ENCODE measurements at regions not wholly inside any gene's neighbourhood (a gene's known extent, or its start where the extent isn't known, plus 50 kb on each side); places are given as distances from the start of the nearest gene placed in this dataset.

- WGBS, 3 donors, result 78 to 80% (median 79%) methylated on average over 14 of the region's 14 CpGs
- Histone ChIP-seq H3K4me3 (no peak overlapping the region), H3K27ac (no peak overlapping the region), H3K27me3 (no peaks in the 10 kb centered on the region), H3K4me1 (ENCODE audit: insufficient read depth) (peaks cover 17% of the 10 kb centered on the region), H3K9me3 (no peaks in the 10 kb centered on the region), H3K36me3 (no peaks in the 10 kb centered on the region)
- intact Hi-C loops (cut with DNase I), result no loop called here
- TF ChIP-seq, protein P1, sequence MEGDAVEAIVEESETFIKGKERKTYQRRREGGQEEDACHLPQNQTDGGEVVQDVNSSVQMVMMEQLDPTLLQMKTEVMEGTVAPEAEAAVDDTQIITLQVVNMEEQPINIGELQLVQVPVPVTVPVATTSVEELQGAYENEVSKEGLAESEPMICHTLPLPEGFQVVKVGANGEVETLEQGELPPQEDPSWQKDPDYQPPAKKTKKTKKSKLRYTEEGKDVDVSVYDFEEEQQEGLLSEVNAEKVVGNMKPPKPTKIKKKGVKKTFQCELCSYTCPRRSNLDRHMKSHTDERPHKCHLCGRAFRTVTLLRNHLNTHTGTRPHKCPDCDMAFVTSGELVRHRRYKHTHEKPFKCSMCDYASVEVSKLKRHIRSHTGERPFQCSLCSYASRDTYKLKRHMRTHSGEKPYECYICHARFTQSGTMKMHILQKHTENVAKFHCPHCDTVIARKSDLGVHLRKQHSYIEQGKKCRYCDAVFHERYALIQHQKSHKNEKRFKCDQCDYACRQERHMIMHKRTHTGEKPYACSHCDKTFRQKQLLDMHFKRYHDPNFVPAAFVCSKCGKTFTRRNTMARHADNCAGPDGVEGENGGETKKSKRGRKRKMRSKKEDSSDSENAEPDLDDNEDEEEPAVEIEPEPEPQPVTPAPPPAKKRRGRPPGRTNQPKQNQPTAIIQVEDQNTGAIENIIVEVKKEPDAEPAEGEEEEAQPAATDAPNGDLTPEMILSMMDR (IDR thresholded peaks at IDR 0.05), result no peak
- peak in 1 of 5 donors; percentile 9 for DNase-seq
Measured at GRCh38 chr1:228987736-228988506, 252.6 kb downstream of the RHOU start.

GRCh38 chr1:228988664-228989063 is 253.4 kb downstream of the RHOU start:
- TF ChIP-seq EP300 (IDR thresholded peaks at IDR 0.05) (no peak), POLR2A (IDR thresholded peaks at IDR 0.05) (no peak)
- TF ChIP-seq, protein P1 (IDR thresholded peaks at IDR 0.05), result no peak
- H3K4me1 ChIP-seq (ENCODE audit: insufficient read depth), result peaks cover 17% of the 10 kb centered on the region
- intact Hi-C loops (cut with DNase I), result no loop called here
- no peaks in the 10 kb centered on the region for H3K36me3 ChIP-seq
- H3K27me3 ChIP-seq, result no peaks in the 10 kb centered on the region
- no peak overlapping the region for H3K27ac ChIP-seq
- WGBS, 3 donors, result 81 to 82% (median 82%) methylated on average over 6 of the region's 6 CpGs
- no peaks in the 10 kb centered on the region for H3K9me3 ChIP-seq
- DNase-seq, result peak in 1 of 5 donors; percentile 10
- H3K4me3 ChIP-seq, result no peak overlapping the region

DNA sequence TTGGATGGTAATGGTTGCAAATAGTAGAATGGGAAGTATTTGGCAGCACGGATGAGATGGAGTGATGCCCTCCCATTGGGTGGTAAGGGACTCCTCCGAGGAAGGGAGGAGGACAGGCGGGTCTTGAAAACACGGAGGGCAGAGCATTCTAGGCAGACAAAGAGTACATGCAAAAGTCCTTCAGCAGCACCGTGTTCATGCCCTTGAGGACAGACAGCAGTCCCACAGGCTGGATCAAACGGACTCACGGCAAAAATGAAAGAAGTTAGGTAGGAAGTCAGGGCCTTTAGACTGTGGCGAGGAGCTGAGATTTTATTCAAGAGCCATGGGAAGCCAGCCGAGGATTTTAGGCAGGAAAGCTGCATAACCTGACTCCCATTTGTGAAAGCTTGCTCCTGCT is 253.9 kb downstream of the RHOU start:
- WGBS, 3 donors, result 91 to 96% (median 96%) methylated on average over 9 of the region's 9 CpGs
- H3K9me3 ChIP-seq, result no peaks in the 10 kb centered on the region
- H3K27me3 ChIP-seq, result no peaks in the 10 kb centered on the region
- H3K4me1 ChIP-seq (ENCODE audit: insufficient read depth), result peaks cover 17% of the 10 kb centered on the region
- TF ChIP-seq EP300 (IDR thresholded peaks at IDR 0.05), result no peak
- no peak for TF ChIP-seq POLR2A (IDR thresholded peaks at IDR 0.05)
- TF ChIP-seq, protein P1 (IDR thresholded peaks at IDR 0.05), result no peak
- DNase-seq, result no peak
- no peak overlapping the region for H3K4me3 ChIP-seq
- H3K36me3 ChIP-seq, result no peaks in the 10 kb centered on the region
- H3K27ac ChIP-seq, result no peak overlapping the region
- intact Hi-C loops (cut with DNase I), result no loop called here

GRCh38 chr1:228989676-228989991 is 254.4 kb downstream of the RHOU start:
- no peak for TF ChIP-seq EP300 (IDR thresholded peaks at IDR 0.05)
- TF ChIP-seq, protein P1 (IDR thresholded peaks at IDR 0.05), result no peak
- TF ChIP-seq POLR2A (IDR thresholded peaks at IDR 0.05), result no peak
- intact Hi-C loops (cut with DNase I), result no loop called here
- Histone ChIP-seq H3K27me3 (no peaks in the 10 kb centered on the region), H3K36me3 (no peaks in the 10 kb centered on the region), H3K4me1 (ENCODE audit: insufficient read depth) (peaks cover 17% of the 10 kb centered on the region), H3K9me3 (no peaks in the 10 kb centered on the region), H3K27ac (no peak overlapping the region), H3K4me3 (no peak overlapping the region)
- no peak for DNase-seq
- WGBS, 3 donors, result 88 to 96% (median 90%) methylated on average over 5 of the region's 5 CpGs

All from ovary (tissue), 7 donors.